Testis (tissue), 2 donors: ENCODE measurements at regions not wholly inside any gene's neighbourhood (a gene's known extent, or its start where the extent isn't known, plus 50 kb on each side); places are given as distances from the start of the nearest gene placed in this dataset.

Experiments
- DNase-seq: peaks from one replicate; pipeline ENCODE4 v3.0.0-alpha.2; 2019
- H3K27ac ChIP-seq, 2 donors: fragments of 200-600 bp; sonication (generic); one replicate each; pipeline ENCODE4 v1.5.1; 2019
- H3K27me3 ChIP-seq: fragments of 200-600 bp; sonication (generic); one replicate; pipeline ENCODE4 v1.5.1; 2019
- H3K36me3 ChIP-seq: fragments of 200-600 bp; sonication (generic); one replicate; pipeline ENCODE4 v1.5.1; 2017; ENCODE audit warnings: low read depth; ENCODE audit errors: missing control alignments
- H3K4me1 ChIP-seq: fragments of 200-600 bp; sonication (generic); one replicate; pipeline ENCODE4 v1.5.1; 2019
- H3K4me3 ChIP-seq, 2 donors: fragments of 200-600 bp; sonication (generic); one replicate each; pipeline ENCODE4 v1.5.1; 2017 to 2019
- H3K9me3 ChIP-seq: fragments of 200-600 bp; sonication (generic); one replicate; pipeline ENCODE4 v1.5.1; 2017
- CTCF ChIP-seq, 3 experiments: fragments of 450-650 bp in 2 of 3; fragments of 200-600 bp in 1 of 3; sonication (generic) in 1 of 3; IDR thresholded peaks; one replicate each; pipeline ENCODE4 v1.5.1; 2016 to 2019; ENCODE audit warnings: antibody characterized with exemption in 3 of 3, mild to moderate bottlenecking in 2 of 3, moderate library complexity in 1 of 3
- POLR2A ChIP-seq: fragments of 450-650 bp; IDR thresholded peaks from one replicate; pipeline ENCODE4 v1.6.1; 2017; ENCODE audit warnings: antibody characterized with exemption, mild to moderate bottlenecking, moderate library complexity
- WGBS, 2 donors: methylation state at CpG; one replicate each; pipeline ENCODE4 v1.1.5; 2018; 5-methylcytosine and 5-hydroxymethylcytosine counted together
- intact Hi-C: fragments of 100-400 bp; cut with DNase I; formaldehyde crosslinking; loops from one replicate; pipeline ENCODE4 v1.15.1; 2023; ENCODE audit warnings: low total_unique reads

- 90% methylated on average over 1 of the region's 1 CpG for WGBS, 2 donors
- no peaks in the 10 kb centered on the region for H3K9me3 ChIP-seq
- H3K27ac ChIP-seq = no peak overlapping the region
- H3K36me3 ChIP-seq = no peaks in the 10 kb centered on the region
- H3K27me3 ChIP-seq = no peaks in the 10 kb centered on the region
- intact Hi-C loops = no loop called here
- DNase-seq = no peak
- TF ChIP-seq CTCF (IDR thresholded peaks at IDR 0.05) = no peak
- TF ChIP-seq POLR2A = no peak
- H3K4me1 ChIP-seq = peaks cover 6% of the 10 kb centered on the region
- no peak overlapping the region for H3K4me3 ChIP-seq
Observed at GRCh38 chr1:229892515-229893117, 174.4 kb upstream of the GALNT2 start.

GRCh38 chr1:229893762-229894444 lies 173.1 kb upstream of the GALNT2 start:
- Histone ChIP-seq H3K36me3 (no peaks in the 10 kb centered on the region), H3K4me3 (no peak overlapping the region), H3K27ac (no peak overlapping the region), H3K9me3 (no peaks in the 10 kb centered on the region), H3K27me3 (no peaks in the 10 kb centered on the region), H3K4me1 (peaks cover 5% of the 10 kb centered on the region)
- intact Hi-C loops = no loop called here
- TF ChIP-seq CTCF (IDR thresholded peaks at IDR 0.05) (no peak), POLR2A (no peak)
- 73 to 76% methylated on average over 10 of the region's 10 CpGs for WGBS, 2 donors
- DNase-seq = no peak

- DNase-seq = no peak
- H3K36me3 ChIP-seq = no peaks in the 10 kb centered on the region
- H3K27me3 ChIP-seq = no peaks in the 10 kb centered on the region
- no peak overlapping the region for H3K4me3 ChIP-seq
- H3K9me3 ChIP-seq = no peaks in the 10 kb centered on the region
- intact Hi-C loops = no loop called here
- H3K4me1 ChIP-seq = peaks cover 5% of the 10 kb centered on the region
- no peak for TF ChIP-seq CTCF (IDR thresholded peaks at IDR 0.05)
- no peak for TF ChIP-seq POLR2A
- H3K27ac ChIP-seq = no peak overlapping the region
Observed at GRCh38 chr1:229894532-229894931, 172.5 kb upstream of the GALNT2 start.

GRCh38 chr1:229895605-229896004 lies 171.4 kb upstream of the GALNT2 start:
- no peak overlapping the region for H3K4me3 ChIP-seq
- no peaks in the 10 kb centered on the region for H3K36me3 ChIP-seq
- no peaks in the 10 kb centered on the region for H3K27me3 ChIP-seq
- intact Hi-C loops = no loop called here
- TF ChIP-seq POLR2A = no peak
- no peak for TF ChIP-seq CTCF (IDR thresholded peaks at IDR 0.05)
- H3K27ac ChIP-seq = no peak overlapping the region
- no peak for DNase-seq
- 91 to 93% methylated on average over 3 of the region's 3 CpGs for WGBS, 2 donors
- no peaks in the 10 kb centered on the region for H3K9me3 ChIP-seq
- no peaks in the 10 kb centered on the region for H3K4me1 ChIP-seq

GRCh38 chr1:229896306-229896705 lies 170.7 kb upstream of the GALNT2 start:
- no peak overlapping the region for H3K4me3 ChIP-seq
- intact Hi-C loops = no loop called here
- DNase-seq = no peak
- no peaks in the 10 kb centered on the region for H3K36me3 ChIP-seq
- H3K9me3 ChIP-seq = no peaks in the 10 kb centered on the region
- H3K27ac ChIP-seq = no peak overlapping the region
- no peaks in the 10 kb centered on the region for H3K27me3 ChIP-seq
- H3K4me1 ChIP-seq = no peaks in the 10 kb centered on the region
- TF ChIP-seq POLR2A = no peak
- 85 to 87% methylated on average over 2 of the region's 2 CpGs for WGBS, 2 donors
